Activated naive CD8-positive, alpha-beta T cell treated with anti-CD3 and anti-CD28 coated beads, Interleukin-2, amount 50 U/mL, for 16 hours (primary cell): ENCODE measurements at regions not wholly inside any gene's neighbourhood (a gene's known extent, or its start where the extent isn't known, plus 50 kb on each side); places are given as distances from the start of the nearest gene placed in this dataset.
"Not testable (repeated sequence)": the region's sequence is repeated elsewhere in the genome, so short reads cannot be mapped to it uniquely, and the experiment has no call there.

Experiments used
- DNase-seq: peaks from one replicate; pipeline ENCODE4 v3.0.0-alpha.2; 2020; ENCODE audit warnings: low read depth, low spot score

DNA sequence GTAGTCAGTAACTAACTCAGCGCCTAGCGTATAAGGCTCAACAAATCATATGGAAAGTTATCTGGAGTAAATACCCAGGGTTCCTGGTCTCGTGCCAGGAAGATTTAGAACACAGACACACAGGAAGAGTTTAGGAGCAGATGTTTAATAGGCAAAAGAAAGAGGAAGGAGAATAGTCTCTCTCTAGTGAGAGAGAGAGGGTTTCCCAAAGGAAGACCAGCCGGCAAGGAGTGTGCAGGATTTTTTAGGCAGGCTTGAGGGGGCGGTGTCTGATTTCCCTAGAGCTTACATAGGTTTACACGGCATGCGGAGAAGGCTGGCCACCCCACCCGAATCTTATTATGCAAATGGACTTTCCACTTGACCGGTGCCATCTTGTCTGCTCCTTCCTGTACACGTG is 284.0 kb upstream of the FRG1 start:
- DNase-seq = no peak

DNA sequence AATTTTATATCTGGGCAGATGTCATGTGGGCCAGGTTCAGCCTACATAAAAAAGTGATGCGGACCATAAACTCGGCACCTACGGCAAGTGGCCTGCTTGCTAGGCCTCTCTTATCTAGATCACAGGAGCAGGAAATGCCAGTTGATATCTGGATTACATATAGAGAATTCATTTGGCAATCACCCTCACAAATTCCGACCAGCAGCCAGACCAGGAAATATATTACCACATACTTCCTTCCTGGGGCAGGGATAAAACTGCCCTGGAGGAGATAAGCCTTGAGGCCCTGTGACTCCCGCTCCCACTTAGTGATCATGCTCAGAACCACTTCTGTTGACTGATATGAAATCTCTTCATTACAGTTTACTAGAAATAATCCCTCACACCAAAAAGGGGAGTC is 282.4 kb upstream of the FRG1 start:
- DNase-seq = not testable (repeated sequence)

DNA sequence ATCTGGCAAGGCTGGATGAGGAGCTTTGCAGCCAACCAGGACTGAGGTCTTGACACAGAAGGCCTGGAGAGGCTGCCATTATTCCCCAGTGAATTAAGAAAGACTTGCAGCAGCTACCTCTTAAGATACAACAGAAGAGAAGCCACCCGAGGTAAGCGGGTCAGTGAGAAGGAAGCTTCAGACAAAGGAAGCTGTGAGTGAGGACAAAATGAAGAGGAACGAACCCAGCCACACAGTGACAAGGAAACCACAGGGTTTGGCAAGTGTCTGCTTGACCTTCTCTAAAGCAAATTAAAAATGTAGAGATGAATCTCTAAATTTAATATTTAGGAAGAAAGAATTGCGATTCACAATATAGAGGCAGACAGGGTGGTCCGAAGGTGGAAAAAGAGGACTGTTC is 281.8 kb upstream of the FRG1 start:
- not testable (repeated sequence) for DNase-seq

DNA sequence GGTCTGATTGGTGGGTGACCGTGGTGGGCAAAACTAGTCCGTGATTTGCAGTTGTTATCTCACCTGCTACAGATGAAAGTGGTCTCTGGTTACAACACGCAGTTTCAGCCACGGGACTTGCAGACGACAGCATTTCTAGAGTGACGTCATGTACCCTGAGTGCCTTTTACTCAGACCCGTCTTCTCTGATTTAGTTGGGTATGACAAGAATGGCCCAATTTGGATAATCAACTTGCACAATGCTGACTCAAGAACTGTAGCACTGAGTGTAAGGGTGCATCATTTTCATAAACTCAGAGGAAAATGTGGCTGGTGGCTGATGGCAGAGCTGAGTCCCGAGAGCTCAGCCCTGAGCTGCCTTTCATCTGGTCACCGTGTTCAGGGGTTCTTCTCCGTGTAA is 281.4 kb upstream of the FRG1 start:
- no peak for DNase-seq

DNA sequence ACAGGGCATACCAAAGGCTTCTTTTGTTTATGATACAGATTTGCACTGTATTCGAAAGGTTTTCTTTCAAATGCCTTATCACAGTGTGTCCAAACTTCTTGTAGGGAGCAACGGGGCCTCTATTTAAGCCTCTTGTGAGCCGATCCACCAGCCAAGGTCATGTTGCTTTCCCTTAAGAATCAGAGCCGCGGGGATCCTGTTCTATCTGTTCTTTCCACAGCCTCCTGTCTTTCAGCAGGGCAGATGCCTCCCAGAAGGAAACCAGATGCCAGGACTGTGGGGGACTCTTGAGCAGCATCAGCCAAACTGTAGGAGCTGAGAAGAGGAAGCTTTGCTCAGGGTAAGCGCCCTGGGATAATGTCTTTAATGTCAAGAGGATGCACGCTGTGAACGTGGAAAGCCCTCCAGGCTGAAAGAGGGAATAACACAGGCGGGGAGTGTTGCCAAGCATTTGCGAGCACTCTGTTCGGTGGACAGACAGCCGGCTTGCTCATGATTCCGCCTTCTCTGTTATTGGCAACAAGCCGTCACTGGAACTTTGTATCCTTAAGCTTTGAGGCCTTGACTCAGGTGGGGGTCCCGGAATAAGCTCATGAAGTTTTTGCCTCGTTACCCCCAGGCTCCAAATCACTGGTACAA is 279.8 kb upstream of the FRG1 start:
- DNase-seq = no peak

DNA sequence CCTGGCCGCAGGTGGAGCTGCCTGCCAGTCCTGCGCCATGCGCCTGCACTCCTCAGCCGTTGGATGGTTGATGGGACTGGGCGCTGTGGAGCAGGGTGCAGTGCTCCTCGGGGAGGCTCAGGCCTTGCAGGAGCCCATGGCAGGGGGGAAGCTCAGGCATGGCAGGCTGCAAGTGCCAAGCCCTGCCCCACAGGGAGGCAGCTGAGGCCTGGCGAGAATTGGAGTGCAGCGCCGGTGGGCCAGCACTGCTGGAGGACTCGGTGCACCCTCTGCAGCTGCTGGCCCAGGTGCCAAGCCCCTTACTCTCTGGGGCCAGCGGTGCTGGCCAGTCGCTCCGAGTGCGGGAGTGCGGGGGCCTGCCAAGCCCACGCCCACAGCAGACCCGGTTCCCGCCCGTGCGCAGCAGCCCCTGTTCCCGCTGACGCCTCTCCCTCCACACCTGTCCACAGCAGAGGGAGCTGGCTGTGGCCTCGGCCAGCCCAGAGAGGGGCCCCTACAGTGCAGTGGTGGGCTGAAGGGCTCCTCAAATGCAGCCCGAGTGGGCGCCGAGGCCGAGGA is 275.9 kb upstream of the FRG1 start:
- DNase-seq = no peak

DNA sequence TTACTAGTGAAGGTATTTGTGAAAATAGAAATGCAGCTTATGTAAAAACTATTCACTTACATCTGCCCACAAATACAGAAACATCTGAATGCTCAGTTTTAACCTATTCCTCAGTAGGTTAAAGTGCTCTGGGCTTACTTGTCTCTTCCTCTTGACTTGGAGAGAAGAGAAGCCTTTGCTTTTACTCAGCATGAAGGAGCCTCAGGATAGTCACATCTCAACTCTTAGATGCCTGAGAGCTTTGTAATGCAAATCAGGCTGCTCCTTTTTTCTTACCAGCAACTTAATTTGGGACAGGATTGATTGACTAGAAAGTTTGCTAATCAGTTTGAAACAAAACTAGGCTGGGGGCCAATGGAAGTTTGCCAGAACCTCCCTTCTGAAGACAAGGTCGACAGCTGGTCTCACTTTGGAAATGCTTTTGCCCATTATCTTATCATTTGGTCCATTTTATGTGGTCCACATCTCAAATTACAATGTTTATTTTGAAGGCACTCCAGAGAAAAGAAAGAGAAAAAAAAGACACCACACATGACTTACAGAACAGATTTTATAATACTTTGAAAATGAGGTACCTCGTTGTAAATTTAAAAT is 274.9 kb upstream of the FRG1 start:
- DNase-seq = not testable (repeated sequence)

DNA sequence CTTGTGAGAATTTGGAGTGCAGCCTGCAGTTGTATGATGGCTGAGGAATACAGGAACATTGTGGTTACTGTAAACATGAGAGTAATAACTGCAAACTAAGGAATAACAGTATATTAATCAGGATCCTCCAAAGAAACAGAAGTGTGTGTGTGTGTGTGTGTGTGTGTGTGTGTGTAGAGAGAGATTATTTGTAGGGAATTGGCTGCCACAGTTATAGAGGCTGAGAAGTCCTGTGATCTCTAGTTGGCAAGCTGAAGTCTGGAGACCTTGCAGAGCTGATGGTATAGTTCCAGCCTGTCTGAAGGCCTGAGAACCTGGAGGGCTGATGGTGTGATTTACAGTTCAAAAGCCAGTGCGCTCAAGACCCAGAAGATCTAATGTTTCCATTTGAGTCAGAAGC is 273.3 kb upstream of the FRG1 start:
- DNase-seq = not testable (repeated sequence)

DNA sequence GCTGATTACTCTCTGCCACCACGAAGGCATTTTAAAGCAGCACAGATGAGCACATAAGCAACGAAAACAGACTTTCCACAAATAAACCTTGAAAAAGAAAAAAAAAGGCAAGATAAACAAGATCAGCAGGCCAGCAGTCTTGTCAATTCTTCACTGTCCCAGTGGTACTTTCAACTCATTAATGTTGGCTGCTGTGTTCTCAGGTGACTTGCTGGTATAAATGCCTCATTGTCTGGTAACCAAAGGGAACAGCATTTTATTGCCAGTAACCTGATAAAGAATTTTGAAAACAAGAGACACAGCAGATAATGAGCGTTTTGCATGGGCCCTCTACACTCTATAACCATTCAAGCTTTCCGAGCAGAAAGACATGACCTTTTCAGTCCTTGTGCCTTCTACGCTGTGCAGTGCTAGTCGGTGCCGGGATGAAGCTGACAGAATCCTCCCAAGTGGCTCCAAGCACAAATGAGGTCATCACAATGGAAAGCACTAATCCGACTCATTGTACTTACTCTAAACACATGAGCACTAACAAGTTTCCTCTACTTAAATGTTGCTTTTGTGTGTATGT is 242.9 kb upstream of the FRG1 start:
- not testable (repeated sequence) for DNase-seq

DNA sequence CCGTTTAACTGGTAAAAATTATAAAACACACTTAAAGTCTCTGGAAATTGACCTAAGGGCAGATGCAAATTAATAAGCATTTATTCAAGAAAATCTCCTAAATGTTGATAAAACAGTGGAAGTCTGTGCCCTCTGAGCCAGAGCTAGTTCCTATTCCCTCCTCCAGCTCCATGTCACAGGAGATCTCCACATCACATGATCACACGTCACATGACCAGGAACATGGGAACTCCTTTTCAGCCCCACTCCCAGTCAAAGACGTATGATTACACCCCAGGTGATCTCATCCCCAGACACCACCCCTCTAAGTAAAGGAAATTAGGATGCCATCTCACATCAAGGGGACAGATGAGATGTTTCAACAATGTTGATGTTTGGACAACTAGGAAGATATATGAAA is 237.7 kb upstream of the FRG1 start:
- DNase-seq = not testable (repeated sequence)

DNA sequence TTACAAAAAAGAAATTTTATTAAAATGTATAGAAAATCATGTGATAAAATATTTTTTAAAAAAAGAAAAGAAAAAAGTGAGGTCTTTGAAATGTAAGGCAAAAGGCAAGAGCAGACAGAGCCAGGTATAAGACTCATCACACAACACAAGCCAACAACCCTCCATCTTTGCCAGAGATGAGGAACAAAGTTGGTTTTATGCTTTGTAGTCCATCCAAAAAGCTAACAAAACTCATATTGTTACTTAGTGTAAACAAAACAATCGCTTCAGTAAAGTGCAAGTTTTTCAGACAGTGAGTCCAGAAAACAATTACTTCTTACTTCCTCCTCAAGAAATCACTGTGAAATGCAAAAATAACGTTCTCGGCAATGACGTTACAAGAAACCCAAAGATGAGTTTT is 233.9 kb upstream of the FRG1 start:
- not testable (repeated sequence) for DNase-seq

DNA sequence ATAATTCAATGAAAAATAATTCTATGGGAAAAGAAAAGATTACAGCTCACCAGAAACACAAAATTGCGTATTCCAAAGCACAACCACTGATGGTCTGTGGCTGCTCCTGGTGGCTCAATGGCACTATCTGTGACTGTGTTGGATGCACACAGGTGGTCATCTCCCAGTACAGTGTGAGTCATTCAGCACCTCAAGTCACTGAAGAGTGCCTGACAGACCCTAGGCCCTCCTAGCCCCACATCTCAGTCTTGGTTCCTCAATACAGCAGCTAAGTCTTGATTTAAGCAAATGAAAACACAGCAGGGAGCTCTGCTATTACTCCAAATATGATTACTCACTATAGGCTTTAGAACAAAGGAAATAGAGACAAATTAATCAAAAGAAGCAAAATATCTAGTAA is 233.4 kb upstream of the FRG1 start:
- not testable (repeated sequence) for DNase-seq

DNA sequence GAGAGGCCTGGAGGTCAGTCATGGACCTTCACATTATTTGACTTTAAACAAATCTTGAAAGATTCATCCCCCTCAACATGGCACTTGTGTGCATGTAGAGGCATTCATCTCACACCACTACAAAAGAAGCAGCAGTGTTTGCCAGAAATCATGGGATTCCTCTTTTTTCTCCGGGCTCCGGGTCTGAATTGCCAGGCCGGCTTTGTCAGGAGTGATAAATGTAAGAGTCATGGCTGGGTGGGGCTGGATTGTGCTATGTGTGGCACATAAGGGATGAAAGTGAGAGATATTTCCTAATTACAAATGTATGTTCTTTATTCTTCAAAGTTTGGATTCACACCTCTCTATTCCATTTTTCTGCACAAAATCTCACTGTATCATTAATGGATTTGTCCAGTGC is 228.7 kb upstream of the FRG1 start:
- DNase-seq = not testable (repeated sequence)

DNA sequence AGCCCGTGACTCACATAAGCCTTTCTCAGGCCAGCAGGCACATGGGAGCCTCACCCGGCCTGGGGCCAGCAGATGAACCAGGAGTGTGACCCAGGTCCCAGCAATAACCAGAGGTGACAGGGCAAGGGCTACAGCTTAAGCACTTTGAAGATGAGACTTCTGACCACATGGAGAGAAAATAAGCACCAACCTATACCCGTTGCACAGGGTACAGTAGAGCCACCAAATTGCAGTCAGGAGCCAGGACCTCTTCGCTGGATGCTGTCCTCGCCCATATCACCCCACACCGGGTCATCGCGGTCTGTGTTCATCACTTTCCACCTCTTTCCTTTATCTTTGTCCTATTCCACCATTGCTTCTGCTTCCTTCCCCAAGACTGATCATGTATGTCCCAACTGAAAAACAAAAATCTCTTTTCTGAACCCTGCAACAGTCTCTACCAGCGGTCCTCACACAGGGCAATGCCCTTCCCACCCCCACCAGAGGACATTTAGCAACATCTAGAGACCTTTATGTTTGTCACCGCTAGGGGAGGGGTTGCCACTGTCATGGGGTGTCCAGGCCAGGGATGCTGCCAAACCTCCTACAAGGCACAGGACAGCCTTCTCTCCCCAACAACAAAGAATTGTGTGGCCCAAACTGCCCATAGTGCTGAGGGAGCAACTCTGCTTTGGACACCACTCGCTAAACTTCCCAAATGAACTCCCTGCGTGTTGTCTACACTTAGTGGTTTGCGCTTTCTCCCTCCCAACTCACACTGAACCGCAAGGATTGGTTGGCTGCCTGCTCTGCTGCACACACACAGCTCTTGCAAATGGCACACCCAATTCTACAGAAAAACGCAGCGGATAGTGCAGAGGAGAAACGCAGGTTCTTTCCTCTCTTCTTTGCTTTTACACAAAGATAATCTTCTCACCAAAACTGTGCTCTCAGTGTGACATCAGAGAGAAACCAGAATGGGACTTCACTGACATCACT is 219.4 kb upstream of the FRG1 start:
- not testable (repeated sequence) for DNase-seq

DNA sequence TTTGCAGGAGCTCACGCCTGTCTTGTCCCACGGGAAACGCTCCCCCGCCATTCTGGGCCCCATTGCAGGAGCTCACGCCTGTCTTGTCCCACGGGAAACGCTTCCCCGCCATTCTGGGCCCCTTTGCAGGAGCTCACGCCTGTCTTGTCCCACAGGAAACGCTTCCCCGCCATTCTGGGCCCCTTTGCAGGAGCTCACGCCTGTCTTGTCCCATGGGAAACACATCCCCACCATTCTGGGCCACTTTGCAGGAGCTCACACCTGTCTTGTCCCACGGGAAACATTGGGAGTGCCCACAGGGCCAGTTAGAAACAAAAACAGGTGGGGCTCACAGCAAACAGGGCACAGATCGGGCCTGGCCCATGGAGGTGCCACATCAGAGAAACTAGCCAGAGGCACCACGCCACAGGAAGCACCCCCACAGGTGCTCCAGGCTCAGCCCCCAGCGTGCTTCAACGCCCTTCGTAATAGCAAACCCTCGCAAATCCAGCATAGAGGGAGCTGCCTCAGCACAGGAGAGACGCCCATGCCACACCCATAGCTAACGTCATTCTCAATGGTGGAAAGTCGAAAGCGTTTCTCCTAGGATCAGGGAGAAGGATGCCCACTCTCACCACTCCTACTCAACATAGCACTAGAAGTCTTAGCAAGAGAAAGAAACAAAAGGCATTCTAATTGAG is 218.2 kb upstream of the FRG1 start:
- DNase-seq = not testable (repeated sequence)

DNA sequence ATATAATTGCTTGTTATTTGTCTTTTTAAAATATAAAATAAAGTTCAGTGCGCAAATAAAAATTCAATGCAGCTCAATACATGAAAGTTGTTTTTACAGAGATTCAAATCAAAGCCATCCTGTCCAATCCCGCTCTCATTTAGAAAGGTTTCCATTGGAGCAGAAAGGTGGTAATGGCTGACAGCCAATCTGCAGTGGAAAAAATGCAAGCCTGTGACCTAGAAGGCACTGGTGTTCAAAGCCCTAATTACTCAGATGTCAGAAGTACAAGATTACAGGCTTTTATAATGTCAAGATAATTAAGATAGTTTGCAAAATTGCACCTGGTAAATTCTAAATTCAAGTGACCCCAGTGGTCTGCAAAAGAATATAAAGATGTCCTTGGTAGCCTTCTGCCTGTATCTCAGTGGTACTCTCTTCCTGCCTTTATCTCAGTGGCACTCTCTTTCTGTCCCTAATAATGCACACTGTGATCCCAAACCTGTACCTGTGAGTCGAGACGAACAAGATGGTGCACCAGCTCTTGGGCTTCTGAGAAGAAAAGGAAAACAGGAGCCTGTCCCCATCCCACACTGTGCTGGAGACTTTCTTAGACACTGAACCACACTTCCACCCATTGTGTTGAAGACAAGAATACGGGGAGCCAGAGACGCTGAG is 212.6 kb upstream of the FRG1 start:
- DNase-seq = not testable (repeated sequence)

DNA sequence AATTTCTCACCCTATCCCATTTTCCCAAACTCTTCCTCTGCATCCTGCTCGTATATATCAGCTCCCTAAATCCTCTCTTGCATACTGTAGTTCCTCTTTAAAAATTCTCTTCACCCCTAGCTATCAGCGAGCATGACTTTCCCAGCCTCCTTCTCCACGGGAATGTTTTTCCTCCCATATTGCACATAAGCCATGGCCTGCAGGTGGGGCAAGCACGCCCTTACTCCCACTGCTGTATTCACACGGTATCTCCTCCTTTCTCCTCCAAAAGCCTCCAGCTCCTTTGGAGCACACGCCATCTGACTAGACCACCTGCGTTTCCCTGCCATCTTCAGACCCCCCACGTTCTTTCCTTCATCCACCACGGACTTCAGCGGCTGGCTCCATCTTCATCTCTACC is 208.7 kb upstream of the FRG1 start:
- not testable (repeated sequence) for DNase-seq

DNA sequence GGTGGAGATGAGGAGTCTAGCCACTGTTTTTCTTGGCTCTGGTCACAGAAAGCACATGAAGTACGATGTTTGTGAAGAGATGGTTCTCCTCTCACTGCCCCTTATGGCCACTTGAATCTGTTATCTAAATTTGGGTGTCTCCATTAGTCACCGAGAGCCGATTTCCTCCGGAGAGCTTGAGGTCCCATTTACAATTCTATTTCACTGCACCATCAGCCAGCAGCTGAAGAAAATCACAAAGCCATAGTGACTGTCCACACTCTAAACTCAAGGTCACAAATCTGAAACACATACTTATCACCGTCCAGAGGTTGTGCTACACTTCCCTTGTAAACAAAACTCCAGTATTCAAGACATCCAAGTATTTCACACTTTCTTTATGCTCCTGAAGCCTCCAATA is 207.2 kb upstream of the FRG1 start:
- not testable (repeated sequence) for DNase-seq

DNA sequence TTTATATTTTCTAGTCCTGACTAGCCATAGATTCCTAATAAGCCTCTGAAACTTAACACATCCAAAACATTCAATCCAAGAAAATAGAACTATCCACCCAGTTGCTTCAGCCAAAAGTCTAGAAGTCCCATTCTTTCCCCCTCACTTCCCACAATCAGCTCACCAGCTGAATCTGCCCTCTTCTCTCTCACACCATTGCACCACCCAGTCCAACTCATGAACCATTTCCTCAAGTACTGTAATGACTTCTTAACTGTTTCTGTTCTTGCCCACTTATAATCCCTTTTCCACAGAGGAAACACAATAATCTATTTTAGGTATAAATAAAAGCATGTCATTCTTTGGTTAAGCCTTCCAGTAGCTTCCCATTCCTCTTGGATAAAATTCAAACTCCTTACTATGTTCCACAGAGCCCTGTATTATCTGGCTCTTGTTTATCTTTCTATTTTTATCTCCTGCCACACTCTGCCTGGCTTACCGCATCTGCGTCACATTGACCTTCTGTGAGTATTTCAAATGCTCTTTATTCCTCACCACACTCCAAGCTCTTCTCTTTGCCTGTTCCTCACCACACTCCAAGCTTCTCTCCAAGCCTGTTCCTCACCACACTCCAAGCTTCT is 205.9 kb upstream of the FRG1 start:
- not testable (repeated sequence) for DNase-seq

DNA sequence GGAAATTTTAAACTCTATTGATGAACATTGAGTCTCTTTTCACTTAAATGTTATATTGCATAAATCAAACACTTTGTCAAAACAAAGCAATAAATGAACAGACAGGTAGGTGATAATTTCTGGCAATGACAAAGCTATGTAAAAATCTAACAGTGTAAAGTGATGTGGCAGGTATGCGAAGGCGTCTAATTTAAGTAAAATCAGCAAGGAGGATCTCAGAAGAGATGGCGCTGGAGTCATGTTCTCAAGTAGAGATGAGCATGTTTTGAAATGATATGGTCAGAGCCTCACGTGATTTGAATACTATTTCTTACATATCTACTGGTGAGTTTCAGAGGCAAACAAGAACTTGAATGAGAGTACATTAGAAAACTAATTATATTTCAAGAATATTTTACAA is 204.0 kb upstream of the FRG1 start:
- not testable (repeated sequence) for DNase-seq
